ENCODE measurements at regions not wholly inside any gene's neighbourhood (a gene's known extent, or its start where the extent isn't known, plus 50 kb on each side); places are given as distances from the start of the nearest gene placed in this dataset.

DNA sequence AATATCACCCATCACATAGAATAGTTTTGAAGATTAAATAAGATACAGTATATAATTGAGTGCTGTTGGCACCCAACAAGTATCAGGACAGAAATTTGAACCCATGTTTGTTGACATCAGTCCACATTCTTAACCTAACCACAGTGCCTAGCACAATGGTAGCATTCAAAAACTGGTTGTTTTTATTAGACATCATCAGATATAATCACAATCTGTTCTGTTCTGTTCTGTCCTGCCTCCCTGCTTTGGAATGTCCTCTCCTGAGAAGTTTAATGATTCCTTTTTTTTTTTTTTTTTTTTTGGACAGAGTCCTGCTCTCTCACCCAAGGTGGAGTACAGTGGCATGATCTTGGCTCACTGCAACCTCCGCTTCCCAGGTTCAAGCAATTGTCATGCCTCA is 476.6 kb downstream of the RMST start:
- DNase-seq (ENCODE audit: low read depth, low spot score) = no peak
- H3K9me3 ChIP-seq (replicated peaks; ENCODE audit: control insufficient read depth, insufficient read depth, low read length) = no peaks in the 10 kb centered on the region
- H2AFZ ChIP-seq (ENCODE audit: control insufficient read depth, low read depth, low read length) = no peak overlapping the region
- ChIA-PET POLR2A (no interaction called here), CTCF (no interaction called here), SMC1A (ENCODE audit: uncharacterized antibody, unreplicated experiment) (no interaction called here), RAD21 (ENCODE audit: unreplicated experiment) (no interaction called here)
- in situ Hi-C loops (cut with MboI) = no loop called here
- H4K20me1 ChIP-seq (ENCODE audit: control insufficient read depth, insufficient read depth) = no peaks in the 10 kb centered on the region
- ATAC-seq = no peak
- FAIRE-seq = no peak
- no peak overlapping the region for H3K27ac ChIP-seq (ENCODE audit: control insufficient read depth, insufficient read depth)
- H3K9ac ChIP-seq (ENCODE audit: control insufficient read depth, insufficient read depth, low read length) = no peak overlapping the region
- no peaks in the 10 kb centered on the region for H3K27me3 ChIP-seq (replicated peaks in 1 of 2; ENCODE audit: control insufficient read depth in 2 of 2, insufficient read depth in 2 of 2, low read length in 1 of 2)
- intact Hi-C loops (cut with micrococcal nuclease; ENCODE audit: unreplicated experiment) = no loop called here
- no peaks in the 10 kb centered on the region for H3K79me2 ChIP-seq (ENCODE audit: control insufficient read depth, insufficient read depth, low read length)
- no peaks in the 10 kb centered on the region for H3K36me3 ChIP-seq (ENCODE audit: control insufficient read depth in 2 of 2, insufficient read depth in 2 of 2, low read length in 1 of 2)
- no peak overlapping the region for H3K4me2 ChIP-seq (ENCODE audit: control insufficient read depth, insufficient read depth)
- 90% methylated on average over 1 of the region's 1 CpG for WGBS (ENCODE audit: insufficient coverage, insufficient replicate concordance, low lambda C conversion rate, missing lambda C conversion rate)
- no TSS peak for BruUV-seq (replicated peaks)
- no peak overlapping the region for H3K4me3 ChIP-seq
- H3K4me1 ChIP-seq (ENCODE audit: control insufficient read depth, insufficient read depth, low read length) = no peaks in the 10 kb centered on the region
- TF ChIP-seq TBL1XR1 (IDR thresholded peaks at IDR 0.05; ENCODE audit: low read depth, low read length) = no peak
- no peak for TF ChIP-seq HDGF (IDR thresholded peaks at IDR 0.05)
- no peak for TF ChIP-seq SREBF2 (IDR thresholded peaks at IDR 0.05; ENCODE audit: low read length)
- TF ChIP-seq, protein P1, sequence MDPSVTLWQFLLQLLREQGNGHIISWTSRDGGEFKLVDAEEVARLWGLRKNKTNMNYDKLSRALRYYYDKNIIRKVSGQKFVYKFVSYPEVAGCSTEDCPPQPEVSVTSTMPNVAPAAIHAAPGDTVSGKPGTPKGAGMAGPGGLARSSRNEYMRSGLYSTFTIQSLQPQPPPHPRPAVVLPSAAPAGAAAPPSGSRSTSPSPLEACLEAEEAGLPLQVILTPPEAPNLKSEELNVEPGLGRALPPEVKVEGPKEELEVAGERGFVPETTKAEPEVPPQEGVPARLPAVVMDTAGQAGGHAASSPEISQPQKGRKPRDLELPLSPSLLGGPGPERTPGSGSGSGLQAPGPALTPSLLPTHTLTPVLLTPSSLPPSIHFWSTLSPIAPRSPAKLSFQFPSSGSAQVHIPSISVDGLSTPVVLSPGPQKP (IDR thresholded peaks at IDR 0.05; ENCODE audit: low read depth, low read length) = no peak
- TF ChIP-seq MTA2 (IDR thresholded peaks at IDR 0.05; ENCODE audit: low read depth) = no peak
- TF ChIP-seq, protein P2, sequence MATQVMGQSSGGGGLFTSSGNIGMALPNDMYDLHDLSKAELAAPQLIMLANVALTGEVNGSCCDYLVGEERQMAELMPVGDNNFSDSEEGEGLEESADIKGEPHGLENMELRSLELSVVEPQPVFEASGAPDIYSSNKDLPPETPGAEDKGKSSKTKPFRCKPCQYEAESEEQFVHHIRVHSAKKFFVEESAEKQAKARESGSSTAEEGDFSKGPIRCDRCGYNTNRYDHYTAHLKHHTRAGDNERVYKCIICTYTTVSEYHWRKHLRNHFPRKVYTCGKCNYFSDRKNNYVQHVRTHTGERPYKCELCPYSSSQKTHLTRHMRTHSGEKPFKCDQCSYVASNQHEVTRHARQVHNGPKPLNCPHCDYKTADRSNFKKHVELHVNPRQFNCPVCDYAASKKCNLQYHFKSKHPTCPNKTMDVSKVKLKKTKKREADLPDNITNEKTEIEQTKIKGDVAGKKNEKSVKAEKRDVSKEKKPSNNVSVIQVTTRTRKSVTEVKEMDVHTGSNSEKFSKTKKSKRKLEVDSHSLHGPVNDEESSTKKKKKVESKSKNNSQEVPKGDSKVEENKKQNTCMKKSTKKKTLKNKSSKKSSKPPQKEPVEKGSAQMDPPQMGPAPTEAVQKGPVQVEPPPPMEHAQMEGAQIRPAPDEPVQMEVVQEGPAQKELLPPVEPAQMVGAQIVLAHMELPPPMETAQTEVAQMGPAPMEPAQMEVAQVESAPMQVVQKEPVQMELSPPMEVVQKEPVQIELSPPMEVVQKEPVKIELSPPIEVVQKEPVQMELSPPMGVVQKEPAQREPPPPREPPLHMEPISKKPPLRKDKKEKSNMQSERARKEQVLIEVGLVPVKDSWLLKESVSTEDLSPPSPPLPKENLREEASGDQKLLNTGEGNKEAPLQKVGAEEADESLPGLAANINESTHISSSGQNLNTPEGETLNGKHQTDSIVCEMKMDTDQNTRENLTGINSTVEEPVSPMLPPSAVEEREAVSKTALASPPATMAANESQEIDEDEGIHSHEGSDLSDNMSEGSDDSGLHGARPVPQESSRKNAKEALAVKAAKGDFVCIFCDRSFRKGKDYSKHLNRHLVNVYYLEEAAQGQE (IDR thresholded peaks at IDR 0.05; ENCODE audit: low read depth, low read length) = no peak
- TF ChIP-seq GATAD2B (conservative IDR thresholded peaks at IDR 0.05; ENCODE audit: low read depth) = no peak
- no peak for TF ChIP-seq MEF2A (IDR thresholded peaks at IDR 0.05; ENCODE audit: insufficient read depth, low read depth, low read length)
- TF ChIP-seq, protein P3, sequence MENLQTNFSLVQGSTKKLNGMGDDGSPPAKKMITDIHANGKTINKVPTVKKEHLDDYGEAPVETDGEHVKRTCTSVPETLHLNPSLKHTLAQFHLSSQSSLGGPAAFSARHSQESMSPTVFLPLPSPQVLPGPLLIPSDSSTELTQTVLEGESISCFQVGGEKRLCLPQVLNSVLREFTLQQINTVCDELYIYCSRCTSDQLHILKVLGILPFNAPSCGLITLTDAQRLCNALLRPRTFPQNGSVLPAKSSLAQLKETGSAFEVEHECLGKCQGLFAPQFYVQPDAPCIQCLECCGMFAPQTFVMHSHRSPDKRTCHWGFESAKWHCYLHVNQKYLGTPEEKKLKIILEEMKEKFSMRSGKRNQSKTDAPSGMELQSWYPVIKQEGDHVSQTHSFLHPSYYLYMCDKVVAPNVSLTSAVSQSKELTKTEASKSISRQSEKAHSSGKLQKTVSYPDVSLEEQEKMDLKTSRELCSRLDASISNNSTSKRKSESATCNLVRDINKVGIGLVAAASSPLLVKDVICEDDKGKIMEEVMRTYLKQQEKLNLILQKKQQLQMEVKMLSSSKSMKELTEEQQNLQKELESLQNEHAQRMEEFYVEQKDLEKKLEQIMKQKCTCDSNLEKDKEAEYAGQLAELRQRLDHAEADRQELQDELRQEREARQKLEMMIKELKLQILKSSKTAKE (IDR thresholded peaks at IDR 0.05; ENCODE audit: low read depth, poor library complexity, severe bottlenecking) = no peak
- TF ChIP-seq FOXM1 (IDR thresholded peaks at IDR 0.05; ENCODE audit: low read depth, low read length) = no peak
- TF ChIP-seq, protein P4, sequence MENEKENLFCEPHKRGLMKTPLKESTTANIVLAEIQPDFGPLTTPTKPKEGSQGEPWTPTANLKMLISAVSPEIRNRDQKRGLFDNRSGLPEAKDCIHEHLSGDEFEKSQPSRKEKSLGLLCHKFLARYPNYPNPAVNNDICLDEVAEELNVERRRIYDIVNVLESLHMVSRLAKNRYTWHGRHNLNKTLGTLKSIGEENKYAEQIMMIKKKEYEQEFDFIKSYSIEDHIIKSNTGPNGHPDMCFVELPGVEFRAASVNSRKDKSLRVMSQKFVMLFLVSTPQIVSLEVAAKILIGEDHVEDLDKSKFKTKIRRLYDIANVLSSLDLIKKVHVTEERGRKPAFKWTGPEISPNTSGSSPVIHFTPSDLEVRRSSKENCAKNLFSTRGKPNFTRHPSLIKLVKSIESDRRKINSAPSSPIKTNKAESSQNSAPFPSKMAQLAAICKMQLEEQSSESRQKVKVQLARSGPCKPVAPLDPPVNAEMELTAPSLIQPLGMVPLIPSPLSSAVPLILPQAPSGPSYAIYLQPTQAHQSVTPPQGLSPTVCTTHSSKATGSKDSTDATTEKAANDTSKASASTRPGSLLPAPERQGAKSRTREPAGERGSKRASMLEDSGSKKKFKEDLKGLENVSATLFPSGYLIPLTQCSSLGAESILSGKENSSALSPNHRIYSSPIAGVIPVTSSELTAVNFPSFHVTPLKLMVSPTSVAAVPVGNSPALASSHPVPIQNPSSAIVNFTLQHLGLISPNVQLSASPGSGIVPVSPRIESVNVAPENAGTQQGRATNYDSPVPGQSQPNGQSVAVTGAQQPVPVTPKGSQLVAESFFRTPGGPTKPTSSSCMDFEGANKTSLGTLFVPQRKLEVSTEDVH (IDR thresholded peaks at IDR 0.05; ENCODE audit: low read depth, partially characterized antibody) = no peak
- TF ChIP-seq SP1 (IDR thresholded peaks at IDR 0.05; ENCODE audit: low read depth, low read length) = no peak
- TF ChIP-seq, protein P5, sequence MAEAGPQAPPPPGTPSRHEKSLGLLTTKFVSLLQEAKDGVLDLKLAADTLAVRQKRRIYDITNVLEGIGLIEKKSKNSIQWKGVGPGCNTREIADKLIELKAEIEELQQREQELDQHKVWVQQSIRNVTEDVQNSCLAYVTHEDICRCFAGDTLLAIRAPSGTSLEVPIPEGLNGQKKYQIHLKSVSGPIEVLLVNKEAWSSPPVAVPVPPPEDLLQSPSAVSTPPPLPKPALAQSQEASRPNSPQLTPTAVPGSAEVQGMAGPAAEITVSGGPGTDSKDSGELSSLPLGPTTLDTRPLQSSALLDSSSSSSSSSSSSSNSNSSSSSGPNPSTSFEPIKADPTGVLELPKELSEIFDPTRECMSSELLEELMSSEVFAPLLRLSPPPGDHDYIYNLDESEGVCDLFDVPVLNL (IDR thresholded peaks at IDR 0.05; ENCODE audit: low read depth, low read length) = no peak
- no peak for TF ChIP-seq TCF7 (IDR thresholded peaks at IDR 0.05; ENCODE audit: borderline replicate concordance)
- TF ChIP-seq SIN3A (IDR thresholded peaks at IDR 0.05; ENCODE audit: low read depth, low read length) = no peak
- no peak for TF ChIP-seq NFYB (IDR thresholded peaks at IDR 0.05; ENCODE audit: insufficient read depth, low read depth, low read length)
